ENCODE measurements at regions not wholly inside any gene's neighbourhood (a gene's known extent, or its start where the extent isn't known, plus 50 kb on each side); places are given as distances from the start of the nearest gene placed in this dataset.

- no peak for TF ChIP-seq CTCF (IDR thresholded peaks at IDR 0.05; ENCODE audit: extremely low read depth, missing control alignments)
- DNase-seq (ENCODE audit: low spot score), result no peak
These were observed 98.2 kb downstream of the BTG1 start for GRCh38 chr12:92047393-92047826.

GRCh38 chr12:92046557-92047392 is 98.9 kb downstream of the BTG1 start:
- TF ChIP-seq CTCF (IDR thresholded peaks at IDR 0.05; ENCODE audit: extremely low read depth, missing control alignments), result no peak
- DNase-seq (ENCODE audit: low spot score), result no peak

GRCh38 chr12:92045852-92046251 is 99.8 kb downstream of the BTG1 start:
- no peak for DNase-seq (ENCODE audit: low spot score)
- TF ChIP-seq CTCF (IDR thresholded peaks at IDR 0.05; ENCODE audit: extremely low read depth, missing control alignments), result no peak

- TF ChIP-seq CTCF (IDR thresholded peaks at IDR 0.05; ENCODE audit: extremely low read depth, missing control alignments), result no peak
- DNase-seq (ENCODE audit: low spot score), result no peak
These were observed 101.2 kb downstream of the BTG1 start for GRCh38 chr12:92044435-92044834.

- TF ChIP-seq CTCF (IDR thresholded peaks at IDR 0.05; ENCODE audit: extremely low read depth, missing control alignments), result no peak
- DNase-seq (ENCODE audit: low spot score), result no peak
These were observed 102.7 kb downstream of the BTG1 start for GRCh38 chr12:92042791-92043531.

- TF ChIP-seq CTCF (IDR thresholded peaks at IDR 0.05; ENCODE audit: extremely low read depth, missing control alignments), result no peak
These were observed 103.9 kb downstream of the BTG1 start for GRCh38 chr12:92041742-92042141.

GRCh38 chr12:92039046-92039445 is 106.6 kb downstream of the BTG1 start:
- no peak for DNase-seq (ENCODE audit: low spot score)
- TF ChIP-seq CTCF (IDR thresholded peaks at IDR 0.05; ENCODE audit: extremely low read depth, missing control alignments), result no peak

More at GRCh38 chr12:92041742-92042141, 103.9 kb downstream of the BTG1 start:
- no peak for DNase-seq (ENCODE audit: low spot score)
